Vagina (tissue), 2 donors: ENCODE measurements at regions not wholly inside any gene's neighbourhood (a gene's known extent, or its start where the extent isn't known, plus 50 kb on each side); places are given as distances from the start of the nearest gene placed in this dataset.

Source experiments
- DNase-seq, 2 donors: peaks; one replicate each; pipeline ENCODE4 v3.0.0-alpha.2; 2017; ENCODE audit errors: extremely low spot score in 2 of 2
- H3K27ac ChIP-seq: fragments of 200-600 bp; sonication (generic); one replicate; pipeline ENCODE4 v1.5.1; 2019
- H3K27me3 ChIP-seq: fragments of 200-600 bp; sonication (generic); one replicate; pipeline ENCODE4 v1.5.1; 2019
- H3K36me3 ChIP-seq, 2 donors: fragments of 200-600 bp; sonication (generic); one replicate each; pipeline ENCODE4 v1.5.1; 2017 to 2019
- H3K4me1 ChIP-seq: fragments of 200-600 bp; sonication (generic); one replicate; pipeline ENCODE4 v1.5.1; 2019
- H3K4me3 ChIP-seq, 2 donors: fragments of 200-600 bp; sonication (generic); 1 replicate in 1 of 2; 2 replicates in 1 of 2; pipeline ENCODE4 v1.5.1; 2016 to 2019
- H3K9me3 ChIP-seq: fragments of 200-600 bp; sonication (generic); one replicate; pipeline ENCODE4 v1.5.1; 2019
- POLR2A ChIP-seq, 2 donors: fragments of 450-650 bp; IDR thresholded peaks; one replicate each; pipeline ENCODE4 v1.6.1; 2017; ENCODE audit warnings: antibody characterized with exemption in 2 of 2, mild to moderate bottlenecking in 2 of 2, moderate library complexity in 2 of 2
- POLR2AphosphoS5 ChIP-seq, 2 donors: sonication (generic); formaldehyde crosslinking; IDR thresholded peaks; one replicate each; pipeline ENCODE4 v1.9.0; 2017; ENCODE audit warnings: antibody characterized with exemption in 2 of 2, mild to moderate bottlenecking in 2 of 2, low read depth in 1 of 2; ENCODE audit not compliant: insufficient read depth in 1 of 2
- intact Hi-C: fragments of 100-400 bp; cut with DNase I; formaldehyde crosslinking; loops from one replicate; pipeline ENCODE4 v1.15.1; 2023
- TF ChIP-seq, protein P1 (sequence below), 3 experiments: fragments of 450-650 bp in 2 of 3; fragments of 200-600 bp in 1 of 3; sonication (generic) in 1 of 3; IDR thresholded peaks; one replicate each; pipeline ENCODE4 v1.5.1; 2017 to 2019; ENCODE audit warnings: antibody characterized with exemption in 3 of 3, mild to moderate bottlenecking in 2 of 3, moderate library complexity in 2 of 3

DNA sequence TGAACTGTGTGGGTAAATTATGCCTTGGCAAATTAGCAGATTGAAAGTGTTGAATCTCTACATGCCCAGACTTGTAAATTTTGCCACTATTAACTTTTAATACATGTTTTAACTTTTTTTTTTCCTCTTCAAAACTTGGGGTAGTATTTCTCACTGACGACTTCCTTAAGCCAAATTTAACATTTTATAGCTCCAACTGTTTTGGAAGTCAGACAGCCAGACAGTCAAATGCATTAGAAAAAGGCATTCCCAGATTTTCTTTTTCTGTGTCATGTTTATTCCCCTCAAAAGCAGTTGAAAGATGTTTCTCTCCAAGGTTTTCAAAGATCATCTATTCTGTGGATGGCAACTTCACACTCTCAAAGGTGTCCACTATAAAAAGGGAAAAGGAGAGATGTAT, 226.8 kb upstream of the FN1 start:
- TF ChIP-seq POLR2AphosphoS5 (IDR thresholded peaks at IDR 0.05; ENCODE audit: insufficient read depth in 1 of 2, low read depth in 1 of 2) (no peak), POLR2A (IDR thresholded peaks at IDR 0.05) (no peak)
- TF ChIP-seq, protein P1, sequence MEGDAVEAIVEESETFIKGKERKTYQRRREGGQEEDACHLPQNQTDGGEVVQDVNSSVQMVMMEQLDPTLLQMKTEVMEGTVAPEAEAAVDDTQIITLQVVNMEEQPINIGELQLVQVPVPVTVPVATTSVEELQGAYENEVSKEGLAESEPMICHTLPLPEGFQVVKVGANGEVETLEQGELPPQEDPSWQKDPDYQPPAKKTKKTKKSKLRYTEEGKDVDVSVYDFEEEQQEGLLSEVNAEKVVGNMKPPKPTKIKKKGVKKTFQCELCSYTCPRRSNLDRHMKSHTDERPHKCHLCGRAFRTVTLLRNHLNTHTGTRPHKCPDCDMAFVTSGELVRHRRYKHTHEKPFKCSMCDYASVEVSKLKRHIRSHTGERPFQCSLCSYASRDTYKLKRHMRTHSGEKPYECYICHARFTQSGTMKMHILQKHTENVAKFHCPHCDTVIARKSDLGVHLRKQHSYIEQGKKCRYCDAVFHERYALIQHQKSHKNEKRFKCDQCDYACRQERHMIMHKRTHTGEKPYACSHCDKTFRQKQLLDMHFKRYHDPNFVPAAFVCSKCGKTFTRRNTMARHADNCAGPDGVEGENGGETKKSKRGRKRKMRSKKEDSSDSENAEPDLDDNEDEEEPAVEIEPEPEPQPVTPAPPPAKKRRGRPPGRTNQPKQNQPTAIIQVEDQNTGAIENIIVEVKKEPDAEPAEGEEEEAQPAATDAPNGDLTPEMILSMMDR (IDR thresholded peaks at IDR 0.05): no peak
- Histone ChIP-seq H3K4me1 (no peaks in the 10 kb centered on the region), H3K9me3 (no peaks in the 10 kb centered on the region), H3K36me3 (no peaks in the 10 kb centered on the region), H3K27ac (no peak overlapping the region), H3K27me3 (no peaks in the 10 kb centered on the region), H3K4me3 (no peak overlapping the region)
- intact Hi-C loops: no loop called here
- DNase-seq: no peak

DNA sequence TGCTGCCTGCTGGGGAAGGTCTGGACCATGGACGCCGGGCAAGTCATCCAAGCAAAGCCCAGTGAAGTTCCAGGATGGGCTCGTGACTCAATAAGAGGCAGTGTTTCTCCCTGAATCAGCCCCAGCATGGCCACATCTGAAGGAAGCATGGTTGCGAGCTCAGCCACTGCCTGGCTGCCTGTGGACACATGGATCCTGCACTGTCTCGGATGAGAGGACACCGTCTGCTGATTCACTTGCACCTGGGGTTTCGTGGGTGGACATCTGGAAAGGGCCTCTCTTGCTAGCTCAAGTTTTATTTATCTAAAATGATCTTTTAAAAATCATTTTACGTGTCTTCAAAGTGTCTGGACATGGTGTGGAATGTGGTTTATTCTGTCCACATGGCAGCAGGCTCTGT, 224.8 kb upstream of the FN1 start:
- H3K27me3 ChIP-seq: no peaks in the 10 kb centered on the region
- H3K4me3 ChIP-seq: no peak overlapping the region
- no peak overlapping the region for H3K27ac ChIP-seq
- no peaks in the 10 kb centered on the region for H3K4me1 ChIP-seq
- TF ChIP-seq POLR2A (IDR thresholded peaks at IDR 0.05) (no peak), POLR2AphosphoS5 (IDR thresholded peaks at IDR 0.05; ENCODE audit: insufficient read depth in 1 of 2, low read depth in 1 of 2) (no peak)
- TF ChIP-seq, protein P1 (IDR thresholded peaks at IDR 0.05): no peak
- H3K36me3 ChIP-seq: no peaks in the 10 kb centered on the region
- intact Hi-C loops: no loop called here
- H3K9me3 ChIP-seq: no peaks in the 10 kb centered on the region
- no peak for DNase-seq

DNA sequence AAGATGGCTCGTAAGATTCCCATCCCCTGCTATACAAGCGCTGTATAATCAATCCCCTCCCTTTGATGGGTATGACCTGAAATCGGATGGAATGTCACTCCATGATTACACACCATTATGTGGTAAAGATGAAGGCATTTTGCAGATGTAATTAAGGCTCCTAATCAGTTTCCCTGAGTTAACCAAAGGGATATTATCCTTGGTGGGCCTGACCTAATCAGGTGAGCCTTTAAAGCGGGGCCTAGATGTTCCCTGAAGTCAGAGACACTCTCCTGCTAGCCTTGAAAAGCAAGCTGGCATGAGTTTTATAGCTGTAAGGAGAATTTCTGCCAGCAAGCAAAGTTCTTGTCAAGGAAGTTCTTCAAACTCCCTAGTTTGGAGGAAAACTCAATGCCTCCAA, 223.8 kb upstream of the FN1 start:
- Histone ChIP-seq H3K27ac (no peak overlapping the region), H3K4me3 (no peak overlapping the region), H3K9me3 (no peaks in the 10 kb centered on the region), H3K27me3 (no peaks in the 10 kb centered on the region), H3K36me3 (no peaks in the 10 kb centered on the region), H3K4me1 (no peaks in the 10 kb centered on the region)
- no peak for DNase-seq
- TF ChIP-seq POLR2A (IDR thresholded peaks at IDR 0.05) (no peak), POLR2AphosphoS5 (IDR thresholded peaks at IDR 0.05; ENCODE audit: insufficient read depth in 1 of 2, low read depth in 1 of 2) (no peak)
- TF ChIP-seq, protein P1 (IDR thresholded peaks at IDR 0.05): no peak
- intact Hi-C loops: no loop called here

DNA sequence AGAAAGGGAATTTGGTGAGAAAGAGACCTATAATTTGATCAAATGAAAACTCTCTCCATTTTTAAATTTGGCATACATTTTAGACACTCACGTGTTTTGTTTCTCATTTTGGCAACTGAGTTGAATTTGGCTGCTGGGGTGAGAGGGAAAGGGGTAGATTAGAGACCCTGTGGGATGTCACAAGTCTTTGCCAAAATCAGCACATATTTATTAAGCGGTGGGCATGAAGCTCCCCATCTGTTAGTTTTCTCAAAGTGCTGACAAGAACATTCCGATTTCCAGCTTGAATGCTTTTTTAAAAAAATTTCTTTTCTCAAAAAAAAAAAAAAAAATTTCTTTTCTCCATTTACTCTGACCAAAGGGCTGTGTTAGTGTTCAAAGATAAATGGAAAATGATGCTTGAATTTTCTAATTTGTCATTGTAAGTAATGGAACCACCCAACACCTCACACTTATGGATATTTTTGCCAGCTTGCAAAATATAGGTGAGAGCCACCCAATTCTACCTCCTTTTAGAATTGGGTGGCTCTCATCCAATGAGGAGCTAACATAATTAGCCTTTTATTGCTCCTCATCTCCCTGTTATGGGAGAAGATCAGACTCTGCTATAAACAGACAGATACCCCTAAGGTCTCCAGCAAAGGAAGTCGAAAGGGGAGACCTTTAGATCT, 222.9 kb upstream of the FN1 start:
- H3K27me3 ChIP-seq: no peaks in the 10 kb centered on the region
- intact Hi-C loops: no loop called here
- H3K4me3 ChIP-seq: no peak overlapping the region
- H3K4me1 ChIP-seq: no peaks in the 10 kb centered on the region
- DNase-seq: no peak
- H3K27ac ChIP-seq: no peak overlapping the region
- no peak for TF ChIP-seq POLR2AphosphoS5 (IDR thresholded peaks at IDR 0.05; ENCODE audit: insufficient read depth in 1 of 2, low read depth in 1 of 2)
- TF ChIP-seq, protein P1 (IDR thresholded peaks at IDR 0.05): no peak
- TF ChIP-seq POLR2A (IDR thresholded peaks at IDR 0.05): no peak
- H3K9me3 ChIP-seq: no peaks in the 10 kb centered on the region
- H3K36me3 ChIP-seq: no peaks in the 10 kb centered on the region

DNA sequence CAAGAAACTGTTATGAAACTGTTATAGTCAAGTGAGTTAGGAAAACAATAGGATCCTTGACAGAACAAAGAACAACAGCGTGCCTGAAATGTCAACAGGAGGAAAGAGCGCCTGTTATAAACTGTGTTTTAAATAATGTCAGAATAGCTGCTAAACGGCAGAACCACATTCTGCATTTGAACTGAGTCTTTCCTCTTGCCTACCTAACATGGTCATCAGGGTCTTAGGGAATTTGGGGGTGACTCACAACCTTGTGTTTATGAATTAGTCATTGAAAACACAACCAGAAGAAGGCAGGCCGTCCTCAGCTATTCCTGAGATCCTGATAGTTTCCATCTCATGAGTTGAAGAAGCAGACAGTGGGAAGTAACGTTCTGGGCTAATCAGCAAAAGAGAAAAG, 222.0 kb upstream of the FN1 start:
- Histone ChIP-seq H3K27me3 (no peaks in the 10 kb centered on the region), H3K4me1 (peaks cover 2% of the 10 kb centered on the region), H3K27ac (no peak overlapping the region), H3K9me3 (no peaks in the 10 kb centered on the region), H3K36me3 (no peaks in the 10 kb centered on the region), H3K4me3 (no peak overlapping the region)
- DNase-seq: no peak
- intact Hi-C loops: no loop called here
- TF ChIP-seq POLR2AphosphoS5 (IDR thresholded peaks at IDR 0.05; ENCODE audit: insufficient read depth in 1 of 2, low read depth in 1 of 2): no peak
- TF ChIP-seq, protein P1 (IDR thresholded peaks at IDR 0.05): no peak
- no peak for TF ChIP-seq POLR2A (IDR thresholded peaks at IDR 0.05)
